HepG2 (cell line): ENCODE measurements at regions not wholly inside any gene's neighbourhood (a gene's known extent, or its start where the extent isn't known, plus 50 kb on each side); places are given as distances from the start of the nearest gene placed in this dataset.

Source experiments
- ATF1 ChIP-seq: IDR thresholded peaks from 2 replicates; pipeline ENCODE4 v1.6.1; 2016; ENCODE audit warnings: mild to moderate bottlenecking, control low read depth
- CTCF ChIP-seq: sonication (generic); formaldehyde crosslinking; IDR thresholded peaks from 2 replicates; pipeline ENCODE4 v1.5.0; 2020; ENCODE audit warnings: mild to moderate bottlenecking, missing genetic modification reagents, moderate library complexity
- EZH2 ChIP-seq: conservative IDR thresholded peaks from 2 replicates; pipeline ENCODE4 v1.6.1; 2012; ENCODE audit warnings: mild to moderate bottlenecking, low read depth, low read length, moderate library complexity
- GPN1 ChIP-seq: sonication (generic); formaldehyde crosslinking; IDR thresholded peaks from 2 replicates; pipeline ENCODE4 v1.5.1; 2020; ENCODE audit warnings: missing genetic modification reagents, borderline replicate concordance
- HOXA7 ChIP-seq: sonication (generic); formaldehyde crosslinking; IDR thresholded peaks from 2 replicates; pipeline ENCODE4 v1.8.1; 2022; ENCODE audit warnings: mild to moderate bottlenecking, missing genetic modification reagents, moderate library complexity
- JUND ChIP-seq: sonication (generic); formaldehyde crosslinking; IDR thresholded peaks from 2 replicates; pipeline ENCODE4 v1.8.0; 2022; ENCODE audit warnings: mild to moderate bottlenecking, missing genetic modification reagents
- KDM5B ChIP-seq: sonication (generic); formaldehyde crosslinking; IDR thresholded peaks from 2 replicates; pipeline ENCODE4 v1.4.0; 2020; ENCODE audit warnings: missing genetic modification reagents, mild to moderate bottlenecking, borderline replicate concordance
- SUZ12 ChIP-seq: fragments of 150-350 bp; IDR thresholded peaks from 2 replicates; pipeline ENCODE4 v1.6.1; 2014; ENCODE audit warnings: low read depth, low read length
- YY1 ChIP-seq: IDR thresholded peaks from 2 replicates; pipeline ENCODE4 v1.6.1; 2011; ENCODE audit warnings: low read length, low read depth, moderate library complexity, mild to moderate bottlenecking; ENCODE audit not compliant: insufficient read depth, insufficient replicate concordance
- ZBTB1 ChIP-seq: sonication (generic); formaldehyde crosslinking; IDR thresholded peaks from 2 replicates; pipeline ENCODE4 v1.4.0; 2020; ENCODE audit warnings: missing genetic modification reagents, borderline replicate concordance
- ZNF350 ChIP-seq: sonication (generic); formaldehyde crosslinking; IDR thresholded peaks from 2 replicates; pipeline ENCODE4 v1.4.0; 2020; ENCODE audit warnings: mild to moderate bottlenecking, low read depth, missing genetic modification reagents, borderline replicate concordance
- ZNF782 ChIP-seq: sonication (generic); formaldehyde crosslinking; IDR thresholded peaks from 2 replicates; pipeline ENCODE4 v1.4.0; 2020; ENCODE audit warnings: missing genetic modification reagents, mild to moderate bottlenecking, borderline replicate concordance
- TF ChIP-seq, protein P1 (sequence below): sonication (generic); formaldehyde crosslinking; conservative IDR thresholded peaks from 2 replicates; pipeline ENCODE4 v1.4.0; 2020; ENCODE audit warnings: missing genetic modification reagents
- TF ChIP-seq, protein P2 (sequence below): sonication (generic); formaldehyde crosslinking; IDR thresholded peaks from 2 replicates; pipeline ENCODE4 v1.4.0; 2020; ENCODE audit warnings: low read depth, missing genetic modification reagents

GRCh38 chr9:78615372-78615771, 318.4 kb downstream of the PSAT1 start:
- TF ChIP-seq ZBTB1 (CRISPR knock-in tag) (no peak), EZH2 (no peak), HOXA7 (no peak), GPN1 (CRISPR knock-in tag) (no peak), KDM5B (CRISPR knock-in tag) (no peak), JUND (CRISPR knock-in tag) (no peak), SUZ12 (no peak), ATF1 (no peak), CTCF (CRISPR knock-in tag) (no peak), YY1 (no peak), ZNF782 (CRISPR knock-in tag) (no peak), ZNF350 (CRISPR knock-in tag) (no peak)
- TF ChIP-seq, protein P1, sequence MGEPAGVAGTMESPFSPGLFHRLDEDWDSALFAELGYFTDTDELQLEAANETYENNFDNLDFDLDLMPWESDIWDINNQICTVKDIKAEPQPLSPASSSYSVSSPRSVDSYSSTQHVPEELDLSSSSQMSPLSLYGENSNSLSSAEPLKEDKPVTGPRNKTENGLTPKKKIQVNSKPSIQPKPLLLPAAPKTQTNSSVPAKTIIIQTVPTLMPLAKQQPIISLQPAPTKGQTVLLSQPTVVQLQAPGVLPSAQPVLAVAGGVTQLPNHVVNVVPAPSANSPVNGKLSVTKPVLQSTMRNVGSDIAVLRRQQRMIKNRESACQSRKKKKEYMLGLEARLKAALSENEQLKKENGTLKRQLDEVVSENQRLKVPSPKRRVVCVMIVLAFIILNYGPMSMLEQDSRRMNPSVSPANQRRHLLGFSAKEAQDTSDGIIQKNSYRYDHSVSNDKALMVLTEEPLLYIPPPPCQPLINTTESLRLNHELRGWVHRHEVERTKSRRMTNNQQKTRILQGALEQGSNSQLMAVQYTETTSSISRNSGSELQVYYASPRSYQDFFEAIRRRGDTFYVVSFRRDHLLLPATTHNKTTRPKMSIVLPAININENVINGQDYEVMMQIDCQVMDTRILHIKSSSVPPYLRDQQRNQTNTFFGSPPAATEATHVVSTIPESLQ (CRISPR knock-in tag) = no peak
- TF ChIP-seq, protein P2, sequence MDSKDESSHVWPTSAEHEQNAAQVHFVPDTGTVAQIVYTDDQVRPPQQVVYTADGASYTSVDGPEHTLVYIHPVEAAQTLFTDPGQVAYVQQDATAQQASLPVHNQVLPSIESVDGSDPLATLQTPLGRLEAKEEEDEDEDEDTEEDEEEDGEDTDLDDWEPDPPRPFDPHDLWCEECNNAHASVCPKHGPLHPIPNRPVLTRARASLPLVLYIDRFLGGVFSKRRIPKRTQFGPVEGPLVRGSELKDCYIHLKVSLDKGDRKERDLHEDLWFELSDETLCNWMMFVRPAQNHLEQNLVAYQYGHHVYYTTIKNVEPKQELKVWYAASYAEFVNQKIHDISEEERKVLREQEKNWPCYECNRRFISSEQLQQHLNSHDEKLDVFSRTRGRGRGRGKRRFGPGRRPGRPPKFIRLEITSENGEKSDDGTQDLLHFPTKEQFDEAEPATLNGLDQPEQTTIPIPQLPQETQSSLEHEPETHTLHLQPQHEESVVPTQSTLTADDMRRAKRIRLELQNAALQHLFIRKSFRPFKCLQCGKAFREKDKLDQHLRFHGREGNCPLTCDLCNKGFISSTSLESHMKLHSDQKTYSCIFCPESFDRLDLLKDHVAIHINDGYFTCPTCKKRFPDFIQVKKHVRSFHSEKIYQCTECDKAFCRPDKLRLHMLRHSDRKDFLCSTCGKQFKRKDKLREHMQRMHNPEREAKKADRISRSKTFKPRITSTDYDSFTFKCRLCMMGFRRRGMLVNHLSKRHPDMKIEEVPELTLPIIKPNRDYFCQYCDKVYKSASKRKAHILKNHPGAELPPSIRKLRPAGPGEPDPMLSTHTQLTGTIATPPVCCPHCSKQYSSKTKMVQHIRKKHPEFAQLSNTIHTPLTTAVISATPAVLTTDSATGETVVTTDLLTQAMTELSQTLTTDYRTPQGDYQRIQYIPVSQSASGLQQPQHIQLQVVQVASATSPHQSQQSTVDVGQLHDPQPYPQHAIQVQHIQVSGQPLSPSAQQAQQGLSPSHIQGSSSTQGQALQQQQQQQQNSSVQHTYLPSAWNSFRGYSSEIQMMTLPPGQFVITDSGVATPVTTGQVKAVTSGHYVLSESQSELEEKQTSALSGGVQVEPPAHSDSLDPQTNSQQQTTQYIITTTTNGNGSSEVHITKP (CRISPR knock-in tag) = no peak
